H1 (cell line): ENCODE measurements at regions not wholly inside any gene's neighbourhood (a gene's known extent, or its start where the extent isn't known, plus 50 kb on each side); places are given as distances from the start of the nearest gene placed in this dataset.

Experiments
- CTCF ChIA-PET: fragments of 300-600 bp; sonication (Branson Sonifier 250); formaldehyde crosslinking; loops from one replicate; lab custom pipeline; 2021; ENCODE audit not compliant: partially characterized antibody; lab: Charles Lee
- POLR2A ChIA-PET: fragments of 300-600 bp; sonication (Branson Sonifier 250); formaldehyde crosslinking; loops from one replicate; lab custom pipeline; 2021; ENCODE audit warnings: inconsistent platforms; ENCODE audit not compliant: partially characterized antibody; lab: Charles Lee
- DNase-seq, 2 experiments: peaks; one replicate each; pipeline versions ENCODE4 v3.0.0 to v3.0.0-alpha.2; 2010 to 2022; ENCODE audit warnings: low spot score in 2 of 2, low read depth in 1 of 2, mixed read lengths in 1 of 2
- FAIRE-seq: peaks from 2 replicates; lab custom pipeline; 2011; peaks lifted over from hg19 to GRCh38; lab: Jason Lieb, UNC
- H2AFZ ChIP-seq: 2 replicates; pipeline ENCODE4 v1.8.1; 2012; ENCODE audit warnings: low read length, inconsistent platforms
- H2AK5ac ChIP-seq: 2 replicates; pipeline ENCODE4 v1.6.1; 2013; ENCODE audit warnings: low read depth, low read length
- H2BK120ac ChIP-seq: replicated peaks from 2 replicates; pipeline ENCODE3; 2013; ENCODE audit warnings: low read depth, low read length, inconsistent platforms
- H2BK12ac ChIP-seq: 2 replicates; pipeline ENCODE4 v1.6.1; 2013; ENCODE audit warnings: low read depth, low read length
- H2BK15ac ChIP-seq: 2 replicates; pipeline ENCODE4 v1.6.1; 2013; ENCODE audit warnings: low read length
- H2BK20ac ChIP-seq: 2 replicates; pipeline ENCODE4 v1.6.1; 2013; ENCODE audit warnings: low read length
- H2BK5ac ChIP-seq: 2 replicates; pipeline ENCODE4 v1.6.1; 2013; ENCODE audit warnings: low read depth, low read length
- H3K14ac ChIP-seq: 2 replicates; pipeline ENCODE4 v1.6.1; 2013; ENCODE audit warnings: inconsistent platforms; ENCODE audit not compliant: insufficient read length
- H3K18ac ChIP-seq: 2 replicates; pipeline ENCODE4 v1.6.1; 2013; ENCODE audit warnings: low read length; ENCODE audit errors: extremely low read depth
- H3K23ac ChIP-seq: 2 replicates; pipeline ENCODE4 v1.6.1; 2013; ENCODE audit warnings: inconsistent platforms; ENCODE audit not compliant: insufficient read length
- H3K23me2 ChIP-seq: 2 replicates; pipeline ENCODE4 v1.6.1; 2013; ENCODE audit warnings: low read depth, low read length
- H3K27ac ChIP-seq: 2 replicates; pipeline ENCODE4 v1.6.1; 2011; ENCODE audit warnings: low read depth, low read length, inconsistent platforms
- H3K27me3 ChIP-seq, 4 experiments: replicated peaks in 1 of 4; 1 replicate in 1 of 4; 2 replicates in 3 of 4; pipeline versions ENCODE4 v1.6.1 to v1.8.1; 2011 to 2013; ENCODE audit warnings: low read length in 3 of 4, mild to moderate bottlenecking in 3 of 4, inconsistent platforms in 2 of 4, mixed read lengths in 2 of 4, moderate library complexity in 1 of 4; ENCODE audit not compliant: control insufficient read depth in 3 of 4, insufficient read depth in 3 of 4; ENCODE audit errors: extremely low read depth in 1 of 4
- H3K36me3 ChIP-seq, 4 experiments: 2 replicates each; pipeline versions ENCODE4 v1.6.1 to v1.8.1; 2011 to 2013; ENCODE audit warnings: mild to moderate bottlenecking in 4 of 4, low read length in 3 of 4, moderate library complexity in 2 of 4, control low read depth in 1 of 4, inconsistent platforms in 1 of 4; ENCODE audit not compliant: insufficient read depth in 4 of 4, control insufficient read depth in 2 of 4
- H3K4ac ChIP-seq: replicated peaks from 2 replicates; pipeline ENCODE3; 2013; ENCODE audit warnings: low read length, low read depth, mixed read lengths, inconsistent platforms; ENCODE audit not compliant: insufficient read length
- H3K4me1 ChIP-seq, 4 experiments: replicated peaks in 1 of 4; 1 replicate in 1 of 4; 2 replicates in 3 of 4; pipeline versions ENCODE4 v1.6.1 to v1.8.1; 2011 to 2013; ENCODE audit warnings: low read length in 3 of 4, inconsistent platforms in 2 of 4, mixed read lengths in 1 of 4; ENCODE audit not compliant: insufficient read depth in 4 of 4, control insufficient read depth in 3 of 4
- H3K4me2 ChIP-seq, 2 experiments: 2 replicates each; pipeline versions ENCODE4 v1.6.1 to v1.8.1; 2011 to 2013; ENCODE audit warnings: low read depth in 2 of 2, low read length in 2 of 2, control low read depth in 1 of 2, inconsistent platforms in 1 of 2, mild to moderate bottlenecking in 1 of 2; ENCODE audit not compliant: insufficient read depth in 1 of 2
- H3K4me3 ChIP-seq, 4 experiments: fragments of 200-600, 300-600 bp in 1 of 4; sonication (generic), shearing (Covaris generic), sonication (Bioruptor Twin) in 1 of 4; 2 replicates each; pipeline versions ENCODE4 v1.5.1 to v1.8.1; 2011 to 2016; ENCODE audit warnings: low read length in 4 of 4, low read depth in 3 of 4, control low read depth in 2 of 4, inconsistent platforms in 2 of 4, mild to moderate bottlenecking in 2 of 4, mixed read lengths in 1 of 4, moderate library complexity in 1 of 4; ENCODE audit not compliant: insufficient read depth in 2 of 4; ENCODE audit errors: extremely low read depth in 1 of 4
- H3K56ac ChIP-seq: replicated peaks from 2 replicates; pipeline ENCODE3; 2013; ENCODE audit warnings: low read depth, mild to moderate bottlenecking, mixed read lengths, low read length, inconsistent platforms; ENCODE audit not compliant: insufficient read length
- H3K79me1 ChIP-seq: 2 replicates; pipeline ENCODE4 v1.6.1; 2013; ENCODE audit warnings: low read depth, low read length, control low read depth
- H3K79me2 ChIP-seq, 2 experiments: 2 replicates each; pipeline versions ENCODE4 v1.6.1 to v1.8.1; 2012 to 2013; ENCODE audit warnings: low read length in 2 of 2, mild to moderate bottlenecking in 2 of 2, inconsistent platforms in 1 of 2; ENCODE audit not compliant: insufficient read depth in 2 of 2, control insufficient read depth in 1 of 2
- H3K9ac ChIP-seq, 4 experiments: replicated peaks in 1 of 4; 1 replicate in 1 of 4; 2 replicates in 3 of 4; pipeline versions ENCODE4 v1.6.1 to v1.8.1; 2011 to 2013; ENCODE audit warnings: low read depth in 3 of 4, low read length in 3 of 4, control low read depth in 2 of 4, mild to moderate bottlenecking in 2 of 4, moderate library complexity in 2 of 4, inconsistent platforms in 1 of 4; ENCODE audit errors: extremely low read depth in 1 of 4
- H3K9me3 ChIP-seq, 2 experiments: 2 replicates each; pipeline versions ENCODE4 v1.6.1 to v1.8.1; 2012 to 2013; ENCODE audit warnings: mild to moderate bottlenecking in 2 of 2, moderate library complexity in 2 of 2, control low read depth in 1 of 2, inconsistent platforms in 1 of 2, low read depth in 1 of 2, low read length in 1 of 2, mixed read lengths in 1 of 2; ENCODE audit not compliant: insufficient read depth in 2 of 2
- H4K20me1 ChIP-seq, 2 experiments: replicated peaks in 1 of 2; 2 replicates each; pipeline versions ENCODE3 to v1.8.1; 2011 to 2013; ENCODE audit warnings: inconsistent platforms in 2 of 2, low read length in 2 of 2, mild to moderate bottlenecking in 1 of 2; ENCODE audit not compliant: insufficient read depth in 2 of 2, control insufficient read depth in 1 of 2
- H4K5ac ChIP-seq: 2 replicates; pipeline ENCODE4 v1.6.1; 2013; ENCODE audit warnings: low read length, low read depth, mixed read lengths, inconsistent platforms; ENCODE audit not compliant: insufficient read length
- H4K8ac ChIP-seq: 2 replicates; pipeline ENCODE4 v1.8.0; 2013; ENCODE audit warnings: mild to moderate bottlenecking, moderate library complexity, low read length, inconsistent platforms; ENCODE audit not compliant: insufficient read depth; ENCODE audit errors: extremely low read depth
- H4K91ac ChIP-seq: replicated peaks from 2 replicates; pipeline ENCODE3; 2013; ENCODE audit warnings: low read length, mixed read lengths, inconsistent platforms; ENCODE audit not compliant: insufficient read length
- WGBS, 2 experiments: shearing (Covaris generic) in 1 of 2; methylation state at CpG; one replicate each; pipeline versions ENCODE4 v1.1.6 to v1.1.7; 2013 to 2015; ENCODE audit warnings: low lambda C conversion rate in 2 of 2, mixed read lengths in 2 of 2, inconsistent platforms in 1 of 2, low coverage in 1 of 2, missing lambda C conversion rate in 1 of 2; ENCODE audit not compliant: insufficient replicate concordance in 2 of 2, insufficient coverage in 1 of 2, insufficient read length in 1 of 2; ENCODE audit errors: extremely low coverage in 1 of 2, missing lambda C conversion rate in 1 of 2; 5-methylcytosine and 5-hydroxymethylcytosine counted together

DNA sequence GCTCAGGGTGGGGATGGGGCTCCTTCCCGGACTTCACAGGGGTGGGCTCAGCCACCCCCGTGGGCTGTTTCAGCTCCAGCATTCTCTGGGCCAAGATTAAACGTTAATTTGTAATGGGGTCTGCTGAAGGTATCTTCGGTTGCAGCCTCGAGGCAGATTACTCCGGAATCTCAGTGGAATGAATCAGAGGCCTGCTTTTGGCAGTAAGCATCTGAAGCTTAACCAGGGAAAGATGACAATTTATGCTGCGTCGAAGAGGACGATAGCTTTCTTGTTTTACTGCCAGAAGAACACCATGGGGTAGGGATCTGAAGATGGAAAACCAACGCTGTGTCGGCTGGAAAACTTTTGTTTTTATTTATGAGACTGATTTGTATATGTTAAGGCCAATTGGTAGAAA lies 129.2 kb upstream of the MSX1 start:
- Histone ChIP-seq H3K4me2 (no peak overlapping the region; a peak in 1 of 4 replicates), H2AK5ac (no peak overlapping the region), H3K23me2 (no peaks in the 10 kb centered on the region; the same call in 1 of the 2 replicates), H2BK15ac (no peak overlapping the region), H3K14ac (no peak overlapping the region), H3K27me3 (no peaks in the 10 kb centered on the region; a peak in 1 of 7 replicates), H3K79me1 (no peaks in the 10 kb centered on the region), H3K79me2 (no peaks in the 10 kb centered on the region), H4K5ac (no peak overlapping the region), H2AFZ (no peak overlapping the region), H2BK5ac (no peak overlapping the region), H2BK120ac (no peak overlapping the region), H2BK12ac (no peak overlapping the region), H4K20me1 (peaks cover 0 to 2% of the 10 kb centered on the region in 2 experiments), H3K4me1 (no peaks in the 10 kb centered on the region; a peak in 1 of 7 replicates), H2BK20ac (no peak overlapping the region), H4K91ac (no peak overlapping the region), H3K4ac (no peak overlapping the region), H3K27ac (no peak overlapping the region), H3K9me3 (peaks cover 17% of the 10 kb centered on the region in 2 experiments), H3K18ac (no peak overlapping the region), H3K56ac (no peak overlapping the region), H3K4me3 (no peak overlapping the region), H3K23ac (no peak overlapping the region), H3K36me3 (peaks cover 0 to 8% (median 0%) of the 10 kb centered on the region in 4 experiments; a peak in 2 of 8 replicates), H3K9ac (no peak overlapping the region), H4K8ac (no peak overlapping the region)
- POLR2A ChIA-PET = no interaction called here
- WGBS, 2 experiments = 87% methylated on average over 11 of the region's 11 CpGs; no CpG with 5 or more reads in 1 of the 2 experiments
- CTCF ChIA-PET = interaction anchor here (0.6 to 1.6 kb wide), 6 partner anchors 25 to 52 kb away, joined by 3 to 7 read pairs (median 3); no protein-coding TSS in a partner anchor
- FAIRE-seq = no peak
- no peak for DNase-seq
